Loucy (cell line): ENCODE measurements at regions not wholly inside any gene's neighbourhood (a gene's known extent, or its start where the extent isn't known, plus 50 kb on each side); places are given as distances from the start of the nearest gene placed in this dataset.

Experiments
- H2AFZ ChIP-seq: fragments of 200-600 bp; sonication (generic); 2 replicates; pipeline ENCODE4 v1.6.0; 2016; ENCODE audit warnings: antibody characterized with exemption, mild to moderate bottlenecking, low read length, moderate library complexity
- H3F3A ChIP-seq: fragments of 200-600 bp; 2 replicates; pipeline ENCODE4 v1.6.0; 2016; ENCODE audit warnings: antibody characterized with exemption, low read depth, mild to moderate bottlenecking
- H3K27me3 ChIP-seq: fragments of 200-600 bp; sonication (generic); 2 replicates; pipeline ENCODE4 v1.6.1; 2014; ENCODE audit warnings: low read length, mild to moderate bottlenecking; ENCODE audit not compliant: insufficient read depth, poor library complexity, severe bottlenecking
- H3K36me3 ChIP-seq: fragments of 200-600 bp; sonication (generic); 2 replicates; pipeline ENCODE4 v1.6.1; 2016; ENCODE audit warnings: low read length; ENCODE audit not compliant: insufficient read depth
- H3K4me1 ChIP-seq: fragments of 200-600 bp; sonication (generic); 2 replicates; pipeline ENCODE4 v1.5.1; 2014; ENCODE audit warnings: low read length, mild to moderate bottlenecking; ENCODE audit not compliant: insufficient read depth, poor library complexity, severe bottlenecking
- H3K4me2 ChIP-seq: fragments of 200-600 bp; sonication (generic); 2 replicates; pipeline ENCODE4 v1.6.0; 2014; ENCODE audit warnings: antibody characterized with exemption, low read length, low read depth, mild to moderate bottlenecking; ENCODE audit not compliant: poor library complexity, severe bottlenecking
- H3K4me3 ChIP-seq: fragments of 200-600 bp; sonication (generic); 2 replicates; pipeline ENCODE4 v1.5.1; 2014; ENCODE audit warnings: low read length, mild to moderate bottlenecking, mixed read lengths; ENCODE audit not compliant: poor library complexity, severe bottlenecking
- H3K79me2 ChIP-seq: fragments of 200-600 bp; sonication (generic); 2 replicates; pipeline ENCODE4 v1.6.1; 2014; ENCODE audit warnings: low read length; ENCODE audit not compliant: insufficient read depth
- H3K9ac ChIP-seq: fragments of 200-600 bp; sonication (generic); 2 replicates; pipeline ENCODE4 v1.6.0; 2014; ENCODE audit warnings: mild to moderate bottlenecking, low read depth, low read length, moderate library complexity; ENCODE audit not compliant: poor library complexity, severe bottlenecking
- H3K9me2 ChIP-seq: fragments of 200-600 bp; sonication (generic); replicated peaks from 2 replicates; pipeline ENCODE4 v1.6.1; 2016; ENCODE audit warnings: low read depth, low read length, mixed read lengths
- H3K9me3 ChIP-seq: fragments of 200-600 bp; sonication (generic); 2 replicates; pipeline ENCODE4 v1.6.1; 2014; ENCODE audit warnings: mild to moderate bottlenecking, antibody characterized with exemption, low read length, low read depth; ENCODE audit not compliant: insufficient read depth
- H4K20me1 ChIP-seq: fragments of 200-600 bp; sonication (generic); 2 replicates; pipeline ENCODE4 v1.6.0; 2014; ENCODE audit warnings: antibody characterized with exemption, low read length, mild to moderate bottlenecking; ENCODE audit not compliant: insufficient read depth, poor library complexity, severe bottlenecking
- CTCF ChIP-seq: fragments of 200-600 bp; sonication (generic); conservative IDR thresholded peaks from 2 replicates; pipeline ENCODE4 v1.5.1; 2014; ENCODE audit warnings: mild to moderate bottlenecking, antibody characterized with exemption, low read length
- EZH2phosphoT487 ChIP-seq: fragments of 200-600 bp; IDR thresholded peaks from 2 replicates; pipeline ENCODE4 v1.6.1; 2018; ENCODE audit warnings: antibody characterized with exemption, mild to moderate bottlenecking, moderate library complexity, borderline replicate concordance

DNA sequence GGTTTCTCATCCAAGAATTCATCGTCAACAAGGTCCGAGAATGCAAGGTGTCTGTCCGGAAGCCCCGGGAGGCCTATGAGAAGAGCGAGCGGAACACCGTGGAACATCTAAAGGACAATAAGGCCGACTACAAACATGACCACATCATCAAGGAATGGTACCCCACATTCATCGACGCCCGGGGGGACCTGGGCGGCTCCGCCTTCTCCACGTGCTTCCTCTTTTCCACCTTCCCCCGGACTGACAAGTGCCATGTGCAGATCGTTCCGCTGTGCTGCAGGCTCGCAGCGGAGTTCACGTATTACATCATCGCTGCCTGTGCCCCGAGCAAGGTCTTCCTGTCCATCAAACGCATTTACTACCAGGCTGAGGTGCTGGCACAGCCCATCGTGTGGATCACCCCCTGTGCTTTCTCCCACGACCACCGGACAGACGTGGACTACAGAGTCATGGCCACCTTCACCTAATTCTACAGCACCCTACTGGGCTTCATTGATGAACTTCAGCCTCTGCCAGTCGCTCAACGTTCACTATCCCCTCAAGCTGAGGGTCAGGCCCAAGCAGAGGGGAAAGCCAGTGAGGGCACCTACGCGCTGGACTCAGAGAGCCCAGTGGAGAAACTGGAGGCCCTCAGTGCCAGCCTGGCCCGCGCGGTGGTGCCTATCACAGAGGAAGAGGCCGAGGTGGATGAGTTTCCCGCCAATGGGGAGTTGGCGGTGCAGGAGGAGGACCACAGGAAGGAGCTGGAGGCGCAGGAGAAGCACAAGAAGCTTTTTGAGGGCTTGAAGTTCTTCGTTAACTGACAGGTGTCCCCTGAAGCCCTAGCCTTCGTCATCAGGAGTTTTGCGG, 125.9 kb upstream of the PABPC4L start:
- Histone ChIP-seq H3K9me3 (no peaks in the 10 kb centered on the region), H3K9ac (no peak overlapping the region)

GRCh38 chr4:134326866-134327265, 125.3 kb upstream of the PABPC4L start:
- Histone ChIP-seq H2AFZ (no peak overlapping the region), H3K9me2 (no peaks in the 10 kb centered on the region), H3K9me3 (no peaks in the 10 kb centered on the region), H3K9ac (no peak overlapping the region), H3K4me1 (no peaks in the 10 kb centered on the region), H3K4me3 (no peak overlapping the region), H3K79me2 (no peaks in the 10 kb centered on the region), H3K4me2 (no peak overlapping the region), H3F3A (no peaks in the 10 kb centered on the region), H4K20me1 (no peaks in the 10 kb centered on the region), H3K36me3 (no peaks in the 10 kb centered on the region), H3K27me3 (no peaks in the 10 kb centered on the region)
- TF ChIP-seq EZH2phosphoT487: no peak
- TF ChIP-seq CTCF: no peak

More for the DNA sequence above, 125.9 kb upstream of the PABPC4L start:
- H3F3A ChIP-seq: no peaks in the 10 kb centered on the region
- no peaks in the 10 kb centered on the region for H3K4me1 ChIP-seq
- H3K79me2 ChIP-seq: no peaks in the 10 kb centered on the region
- no peaks in the 10 kb centered on the region for H3K9me2 ChIP-seq
- TF ChIP-seq EZH2phosphoT487 (no peak), CTCF (no peak)
- no peak overlapping the region for H3K4me2 ChIP-seq
- H2AFZ ChIP-seq: no peak overlapping the region
- H3K36me3 ChIP-seq: no peaks in the 10 kb centered on the region
- no peaks in the 10 kb centered on the region for H3K27me3 ChIP-seq
- H3K4me3 ChIP-seq: no peak overlapping the region
- H4K20me1 ChIP-seq: no peaks in the 10 kb centered on the region

DNA sequence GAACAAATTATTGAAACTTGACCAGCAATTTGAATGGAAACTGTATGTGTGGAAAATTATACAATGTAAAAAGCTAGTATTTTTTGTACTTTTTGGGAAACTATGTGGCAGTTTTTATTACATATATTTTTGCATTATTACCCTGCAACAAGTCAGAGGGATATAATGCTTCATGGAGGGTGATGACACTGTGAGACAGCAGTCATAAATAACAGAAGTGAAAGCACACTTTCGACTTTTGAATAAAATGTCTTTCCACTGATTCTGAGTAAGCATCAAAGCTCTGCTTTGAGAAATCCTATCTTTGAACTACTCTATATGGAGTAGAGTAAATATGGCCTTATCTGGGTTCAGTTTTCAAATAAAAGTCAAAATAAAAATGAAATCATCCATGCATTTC, 122.6 kb upstream of the PABPC4L start:
- TF ChIP-seq EZH2phosphoT487 (no peak), CTCF (no peak)
- Histone ChIP-seq H3K27me3 (no peaks in the 10 kb centered on the region), H4K20me1 (no peaks in the 10 kb centered on the region), H3F3A (no peaks in the 10 kb centered on the region), H3K4me2 (no peak overlapping the region), H3K4me1 (no peaks in the 10 kb centered on the region), H3K4me3 (no peak overlapping the region), H2AFZ (no peak overlapping the region), H3K9ac (no peak overlapping the region), H3K9me3 (no peaks in the 10 kb centered on the region), H3K79me2 (no peaks in the 10 kb centered on the region), H3K9me2 (no peaks in the 10 kb centered on the region), H3K36me3 (no peaks in the 10 kb centered on the region)
